ENCODE measurements at regions not wholly inside any gene's neighbourhood (a gene's known extent, or its start where the extent isn't known, plus 50 kb on each side); places are given as distances from the start of the nearest gene placed in this dataset.

DNA sequence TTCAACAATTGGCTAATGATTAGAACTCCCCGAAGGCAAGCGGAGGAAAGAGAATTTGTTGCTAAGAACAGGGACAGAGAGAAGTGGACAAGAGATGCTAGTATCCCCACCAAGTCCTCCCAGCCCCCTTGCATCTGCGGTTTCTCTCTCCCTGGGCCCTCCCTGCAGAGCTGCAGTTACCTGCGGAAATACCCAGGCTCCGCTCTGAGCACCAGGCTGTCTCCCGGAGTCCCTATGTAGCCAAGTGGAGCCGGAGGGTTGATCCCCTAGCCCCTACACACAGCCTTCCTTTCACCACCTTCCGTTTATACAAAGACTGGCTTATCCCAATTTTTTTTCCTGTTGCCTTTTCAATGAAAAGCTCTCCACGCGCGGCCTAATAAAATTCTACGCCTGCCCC lies 834.4 kb downstream of the KCNJ2 start:
- Histone ChIP-seq H2BK15ac (ENCODE audit: low read length) (no peak overlapping the region), H3K36me3 (ENCODE audit: control insufficient read depth in 2 of 4, insufficient read depth in 4 of 4, low read length in 3 of 4) (no peaks in the 10 kb centered on the region), H3K18ac (ENCODE audit: extremely low read depth, low read length) (no peak overlapping the region), H4K91ac (replicated peaks; ENCODE audit: insufficient read length, low read length) (no peak overlapping the region), H4K5ac (ENCODE audit: insufficient read length, low read depth, low read length) (no peak overlapping the region), H2BK12ac (ENCODE audit: low read depth, low read length) (no peak overlapping the region), H2BK20ac (ENCODE audit: low read length) (no peak overlapping the region), H3K4me2 (ENCODE audit: insufficient read depth in 1 of 2, low read depth in 2 of 2, low read length in 2 of 2) (peak overlapping the region in 1 of 2 experiments; percentile 37; a peak in 1 of 4 replicates), H3K9ac (replicated peaks in 1 of 4; ENCODE audit: extremely low read depth in 1 of 4, low read depth in 3 of 4, low read length in 3 of 4) (no peak overlapping the region), H3K79me2 (ENCODE audit: control insufficient read depth in 1 of 2, insufficient read depth in 2 of 2, low read length in 2 of 2) (no peaks in the 10 kb centered on the region), H4K8ac (ENCODE audit: extremely low read depth, insufficient read depth, low read length) (no peak overlapping the region), H3K27me3 (replicated peaks in 1 of 4; ENCODE audit: control insufficient read depth in 3 of 4, extremely low read depth in 1 of 4, insufficient read depth in 3 of 4, low read length in 3 of 4) (no peaks in the 10 kb centered on the region), H3K23me2 (ENCODE audit: low read depth, low read length) (no peaks in the 10 kb centered on the region), H3K79me1 (ENCODE audit: low read depth, low read length) (no peaks in the 10 kb centered on the region), H2AK5ac (ENCODE audit: low read depth, low read length) (no peak overlapping the region), H3K27ac (ENCODE audit: low read depth, low read length) (no peak overlapping the region), H2BK120ac (replicated peaks; ENCODE audit: low read depth, low read length) (no peak overlapping the region), H2AFZ (ENCODE audit: low read length) (no peak overlapping the region), H3K4me3 (ENCODE audit: extremely low read depth in 1 of 4, insufficient read depth in 2 of 4, low read depth in 3 of 4, low read length in 4 of 4) (no peak overlapping the region), H3K23ac (ENCODE audit: insufficient read length) (no peak overlapping the region), H3K4me1 (replicated peaks in 1 of 4; ENCODE audit: control insufficient read depth in 3 of 4, insufficient read depth in 4 of 4, low read length in 3 of 4) (peaks cover 0 to 4% (median 3%) of the 10 kb centered on the region in 4 experiments; a peak in 5 of 7 replicates), H4K20me1 (replicated peaks in 1 of 2; ENCODE audit: control insufficient read depth in 1 of 2, insufficient read depth in 2 of 2, low read length in 2 of 2) (no peaks in the 10 kb centered on the region), H3K9me3 (ENCODE audit: insufficient read depth in 2 of 2, low read depth in 1 of 2, low read length in 1 of 2) (no peaks in the 10 kb centered on the region), H2BK5ac (ENCODE audit: low read depth, low read length) (no peak overlapping the region), H3K14ac (ENCODE audit: insufficient read length) (no peak overlapping the region), H3K56ac (replicated peaks; ENCODE audit: insufficient read length, low read depth, low read length) (no peak overlapping the region), H3K4ac (replicated peaks; ENCODE audit: insufficient read length, low read depth, low read length) (no peak overlapping the region)
- WGBS, 2 experiments (ENCODE audit: extremely low coverage in 1 of 2, insufficient coverage in 1 of 2, insufficient read length in 1 of 2, insufficient replicate concordance in 2 of 2, low coverage in 1 of 2, low lambda C conversion rate in 2 of 2, missing lambda C conversion rate in 1 of 2) = 46% methylated on average over 12 of the region's 12 CpGs; no CpG with 5 or more reads in 1 of the 2 experiments
- DNase-seq (ENCODE audit: low read depth in 1 of 2, low spot score in 2 of 2) (peak in 1 of 2 experiments; percentile 57), FAIRE-seq (no peak)
- CTCF ChIA-PET (ENCODE audit: partially characterized antibody) = interaction anchor here (0.7 to 1.8 kb wide), 3 partner anchors 98 to 457 kb away, joined by 3 to 6 read pairs (median 5); no protein-coding TSS in a partner anchor
- POLR2A ChIA-PET (ENCODE audit: partially characterized antibody) = no interaction called here
- TF ChIP-seq EZH2 (IDR thresholded peaks at IDR 0.05; ENCODE audit: low read depth, low read length, severe bottlenecking) = no peak
- no peak for TF ChIP-seq EP300 (IDR thresholded peaks at IDR 0.05; ENCODE audit: borderline replicate concordance in 1 of 2, low read depth in 2 of 2, low read length in 2 of 2)
- no peak for TF ChIP-seq SIRT6 (IDR thresholded peaks at IDR 0.05; ENCODE audit: low read length)
- no peak for TF ChIP-seq MAFK (IDR thresholded peaks at IDR 0.05; ENCODE audit: low read depth, low read length)
- TF ChIP-seq TBP (IDR thresholded peaks at IDR 0.05; ENCODE audit: low read depth, low read length) = no peak
- no peak for TF ChIP-seq SAP30 (IDR thresholded peaks at IDR 0.05; ENCODE audit: insufficient read depth, insufficient replicate concordance, low read length)
- no peak for TF ChIP-seq JUND (IDR thresholded peaks at IDR 0.05; ENCODE audit: low read length)
- no peak for TF ChIP-seq USF2 (IDR thresholded peaks at IDR 0.05; ENCODE audit: low read length)
- no peak for TF ChIP-seq HDAC6 (IDR thresholded peaks at IDR 0.05; ENCODE audit: low read depth, low read length)
- no peak for TF ChIP-seq PHF8 (conservative IDR thresholded peaks at IDR 0.05; ENCODE audit: low read depth, low read length)
- no peak for TF ChIP-seq RFX5 (IDR thresholded peaks at IDR 0.05; ENCODE audit: borderline replicate concordance, low read depth, low read length)
- no peak for TF ChIP-seq TAF1 (IDR thresholded peaks at IDR 0.05; ENCODE audit: low read depth, low read length)
- TF ChIP-seq RBBP5 (IDR thresholded peaks at IDR 0.05; ENCODE audit: borderline replicate concordance, low read depth, low read length) = no peak
- TF ChIP-seq YY1 (IDR thresholded peaks at IDR 0.05; ENCODE audit: low read depth, low read length) = no peak
